Mucosa of stomach (tissue), 1 donor: ENCODE measurements at regions not wholly inside any gene's neighbourhood (a gene's known extent, or its start where the extent isn't known, plus 50 kb on each side); places are given as distances from the start of the nearest gene placed in this dataset.
"Not testable (repeated sequence)": the region's sequence is repeated elsewhere in the genome, so short reads cannot be mapped to it uniquely, and the experiment has no call there.

Experiments
- H3K27me3 ChIP-seq: one replicate; pipeline ENCODE4 v1.7.0; 2013; ENCODE audit warnings: mild to moderate bottlenecking, low read length; ENCODE audit not compliant: control insufficient read depth, insufficient read depth
- H3K36me3 ChIP-seq: one replicate; pipeline ENCODE4 v1.7.0; 2013; ENCODE audit warnings: low read length; ENCODE audit not compliant: control insufficient read depth, insufficient read depth
- H3K4me1 ChIP-seq: one replicate; pipeline ENCODE4 v1.7.0; 2013; ENCODE audit warnings: mild to moderate bottlenecking, low read length; ENCODE audit not compliant: control insufficient read depth, insufficient read depth
- H3K4me3 ChIP-seq: one replicate; pipeline ENCODE4 v1.7.0; 2013; ENCODE audit warnings: low read length
- H3K9ac ChIP-seq: one replicate; pipeline ENCODE4 v1.7.0; 2013; ENCODE audit warnings: mild to moderate bottlenecking, low read length, moderate library complexity
- H3K9me3 ChIP-seq: one replicate; pipeline ENCODE4 v1.7.0; 2013; ENCODE audit warnings: mild to moderate bottlenecking, low read length, moderate library complexity; ENCODE audit not compliant: control insufficient read depth
- donor health status: Pancreatic carcinoma.

DNA sequence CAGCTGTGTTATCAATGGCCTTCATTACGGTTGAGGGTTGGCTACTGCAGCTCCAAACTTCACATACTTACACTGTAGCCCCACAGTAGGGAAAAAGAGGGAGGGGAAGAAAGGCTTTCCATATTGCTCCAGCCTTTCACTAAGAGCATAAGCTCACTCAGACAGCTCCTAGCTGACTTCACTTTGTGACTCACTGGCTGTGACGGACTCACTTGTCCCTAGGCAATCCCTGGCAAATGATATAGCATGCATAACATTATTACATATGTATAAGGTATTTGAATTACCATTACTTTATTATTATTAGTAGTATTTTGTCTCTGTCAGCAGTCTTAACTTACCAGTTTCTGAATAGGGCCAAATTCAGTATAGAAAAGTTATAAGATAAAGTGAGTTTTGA, 350.7 kb downstream of the RMST start:
- H3K9me3 ChIP-seq: no peaks in the 10 kb centered on the region
- H3K4me3 ChIP-seq: no peak overlapping the region
- H3K4me1 ChIP-seq: no peaks in the 10 kb centered on the region
- H3K9ac ChIP-seq: no peak overlapping the region
- no peaks in the 10 kb centered on the region for H3K27me3 ChIP-seq
- no peaks in the 10 kb centered on the region for H3K36me3 ChIP-seq

- no peaks in the 10 kb centered on the region for H3K36me3 ChIP-seq
- no peak overlapping the region for H3K9ac ChIP-seq
- H3K4me1 ChIP-seq: no peaks in the 10 kb centered on the region
- H3K9me3 ChIP-seq: no peaks in the 10 kb centered on the region
- no peaks in the 10 kb centered on the region for H3K27me3 ChIP-seq
- no peak overlapping the region for H3K4me3 ChIP-seq
Measured at GRCh38 chr12:97821806-97822205, 359.2 kb downstream of the RMST start.

DNA sequence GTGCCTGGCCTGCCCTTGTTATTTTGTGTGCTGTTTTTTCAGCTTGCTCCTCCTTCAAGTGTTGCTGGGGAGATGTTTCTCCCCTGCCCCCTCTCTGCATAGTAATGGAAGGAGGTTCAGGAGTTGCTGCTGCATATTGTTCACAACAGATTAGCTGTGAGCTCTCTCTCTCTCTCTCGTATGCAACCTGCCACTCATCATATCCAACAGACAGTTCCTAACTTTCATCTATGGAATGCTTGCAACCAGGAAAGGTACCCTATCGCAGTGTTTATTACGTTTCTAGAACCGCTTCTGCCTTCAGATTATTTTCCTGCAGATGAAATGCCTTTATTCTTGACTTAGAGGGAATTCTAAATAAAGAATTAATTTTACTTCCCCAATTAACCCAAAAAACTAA, 372.9 kb downstream of the RMST start:
- no peaks in the 10 kb centered on the region for H3K27me3 ChIP-seq
- no peak overlapping the region for H3K9ac ChIP-seq
- no peaks in the 10 kb centered on the region for H3K36me3 ChIP-seq
- H3K4me3 ChIP-seq: no peak overlapping the region
- H3K4me1 ChIP-seq: no peaks in the 10 kb centered on the region
- H3K9me3 ChIP-seq: no peaks in the 10 kb centered on the region

GRCh38 chr12:97837401-97837800, 374.8 kb downstream of the RMST start:
- Histone ChIP-seq H3K9me3 (no peaks in the 10 kb centered on the region), H3K27me3 (no peaks in the 10 kb centered on the region), H3K4me1 (no peaks in the 10 kb centered on the region), H3K4me3 (no peak overlapping the region), H3K9ac (no peak overlapping the region), H3K36me3 (no peaks in the 10 kb centered on the region)

DNA sequence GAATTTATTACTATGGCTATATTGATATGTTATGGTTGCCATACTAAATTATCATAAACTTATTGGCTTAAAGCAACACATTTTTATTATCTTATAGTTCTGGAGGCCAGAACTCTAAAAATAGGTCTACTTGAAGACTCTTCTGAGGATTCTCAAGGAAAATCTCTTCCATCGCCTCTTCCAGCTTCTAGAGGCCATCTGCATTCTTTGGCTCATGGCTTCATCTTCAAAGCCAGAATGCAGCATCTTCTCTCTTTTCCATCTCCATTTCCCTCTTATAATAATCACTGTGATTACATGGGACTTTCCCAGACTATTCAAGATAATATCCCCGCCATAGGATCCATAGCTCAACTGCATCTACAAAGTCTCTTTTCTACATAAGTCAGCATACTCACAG, 385.4 kb downstream of the RMST start:
- H3K9ac ChIP-seq: no peak overlapping the region
- no peaks in the 10 kb centered on the region for H3K4me1 ChIP-seq
- H3K9me3 ChIP-seq: no peaks in the 10 kb centered on the region
- H3K27me3 ChIP-seq: no peaks in the 10 kb centered on the region
- no peak overlapping the region for H3K4me3 ChIP-seq
- H3K36me3 ChIP-seq: no peaks in the 10 kb centered on the region

GRCh38 chr12:97854477-97854876, 391.9 kb downstream of the RMST start:
- H3K9ac ChIP-seq: no peak overlapping the region
- no peak overlapping the region for H3K4me3 ChIP-seq
- H3K36me3 ChIP-seq: no peaks in the 10 kb centered on the region
- H3K27me3 ChIP-seq: no peaks in the 10 kb centered on the region
- no peaks in the 10 kb centered on the region for H3K4me1 ChIP-seq
- no peaks in the 10 kb centered on the region for H3K9me3 ChIP-seq

DNA sequence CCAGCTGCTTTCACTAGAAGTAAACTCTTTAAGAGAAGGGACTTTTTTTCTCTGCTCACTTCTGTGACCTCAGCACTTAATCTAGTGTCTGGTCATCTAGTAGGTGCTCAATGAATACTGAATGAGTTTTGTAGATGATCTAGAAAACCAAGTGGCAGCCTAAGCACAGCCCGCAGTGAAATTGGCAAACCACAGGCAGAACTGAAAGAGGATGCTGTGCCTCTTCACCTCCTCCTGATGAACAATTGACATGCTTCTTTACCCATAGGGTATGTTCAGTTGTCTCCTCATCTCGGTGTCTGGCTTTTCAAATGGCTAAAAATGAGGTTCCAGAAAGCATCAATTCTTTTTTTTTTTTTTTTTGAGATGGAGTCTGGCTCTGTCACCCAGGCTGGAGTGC, 399.5 kb downstream of the RMST start:
- Histone ChIP-seq H3K9me3 (no peaks in the 10 kb centered on the region), H3K4me3 (no peak overlapping the region), H3K27me3 (no peaks in the 10 kb centered on the region), H3K9ac (no peak overlapping the region), H3K4me1 (no peaks in the 10 kb centered on the region), H3K36me3 (no peaks in the 10 kb centered on the region)

DNA sequence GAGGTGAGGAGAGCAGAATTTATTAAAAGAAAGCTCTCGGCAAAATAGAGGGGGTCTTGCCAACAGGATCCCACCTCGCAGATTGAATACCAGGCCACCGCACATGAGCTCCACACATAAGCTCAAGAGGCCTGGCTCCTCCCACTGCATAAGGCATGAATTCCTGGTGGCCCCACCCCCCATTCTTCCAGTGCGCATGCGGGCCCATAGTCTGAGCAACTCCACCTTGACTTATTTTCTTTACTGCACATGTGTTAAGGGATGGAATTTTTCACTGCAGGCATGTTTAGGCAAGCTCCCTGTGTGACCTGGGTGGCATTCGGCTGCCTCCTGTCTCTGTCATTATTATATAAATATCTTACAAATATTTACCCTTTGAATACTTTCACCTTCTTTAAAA, 412.5 kb downstream of the RMST start:
- Histone ChIP-seq H3K36me3 (no peaks in the 10 kb centered on the region), H3K27me3 (no peaks in the 10 kb centered on the region), H3K9me3 (no peaks in the 10 kb centered on the region), H3K4me3 (no peak overlapping the region), H3K9ac (no peak overlapping the region), H3K4me1 (no peaks in the 10 kb centered on the region)

DNA sequence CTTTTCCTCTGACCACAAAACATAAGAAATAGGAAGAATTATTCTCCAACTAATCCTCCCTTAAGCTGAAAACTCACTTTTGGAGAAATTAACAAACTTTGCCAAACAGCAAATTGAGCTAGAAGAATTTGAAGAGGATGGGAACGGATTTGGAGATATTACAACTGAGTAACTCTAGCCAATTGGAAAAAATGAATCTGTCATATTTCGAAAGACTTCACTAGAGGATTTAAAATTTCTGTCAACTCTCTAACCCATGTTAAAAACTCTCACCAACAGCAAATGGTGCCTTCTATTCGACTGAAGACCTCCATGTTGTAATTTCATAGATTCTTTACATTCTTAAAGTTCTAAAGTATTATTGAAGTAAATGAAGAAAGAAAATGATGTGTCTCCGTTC, 414.2 kb downstream of the RMST start:
- Histone ChIP-seq H3K9me3 (no peaks in the 10 kb centered on the region), H3K9ac (no peak overlapping the region), H3K27me3 (no peaks in the 10 kb centered on the region), H3K36me3 (no peaks in the 10 kb centered on the region), H3K4me1 (no peaks in the 10 kb centered on the region), H3K4me3 (no peak overlapping the region)

- Histone ChIP-seq H3K9ac (no peak overlapping the region), H3K36me3 (no peaks in the 10 kb centered on the region), H3K9me3 (no peaks in the 10 kb centered on the region), H3K4me1 (no peaks in the 10 kb centered on the region), H3K27me3 (no peaks in the 10 kb centered on the region), H3K4me3 (no peak overlapping the region)
Measured at GRCh38 chr12:97877404-97877803, 414.8 kb downstream of the RMST start.

DNA sequence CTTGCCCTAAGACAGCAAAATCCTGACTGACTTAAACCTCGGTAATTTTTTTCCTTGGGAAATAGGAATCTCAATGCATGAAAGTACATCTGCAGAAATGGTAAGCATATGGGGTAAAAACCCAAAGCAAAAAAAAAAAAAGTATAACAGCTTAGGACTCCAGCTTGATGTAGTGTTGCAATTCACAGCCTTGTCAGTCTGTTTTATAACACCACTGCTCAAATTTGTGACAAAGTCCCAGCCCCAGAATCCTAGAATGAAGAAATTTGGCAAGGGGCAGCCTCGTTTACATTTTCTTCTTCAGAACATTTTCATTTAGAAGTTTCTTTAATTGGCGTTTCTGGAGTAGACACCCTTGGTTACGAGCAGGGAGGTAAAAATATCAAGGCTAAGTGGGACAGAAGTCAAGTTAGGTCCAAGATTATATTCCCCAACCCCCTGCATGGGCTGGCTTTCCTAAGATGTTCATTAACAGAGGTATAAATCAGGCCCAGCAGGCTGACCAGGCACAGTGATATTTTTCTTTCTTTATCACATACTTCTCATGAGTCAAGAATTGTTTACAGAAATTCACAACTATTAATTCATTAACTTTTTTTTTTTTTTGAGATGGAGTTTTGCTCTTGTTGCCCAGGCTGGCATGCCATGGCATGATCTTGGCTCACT, 424.0 kb downstream of the RMST start:
- Histone ChIP-seq H3K36me3 (no peaks in the 10 kb centered on the region), H3K9me3 (no peaks in the 10 kb centered on the region), H3K9ac (no peak overlapping the region), H3K27me3 (no peaks in the 10 kb centered on the region), H3K4me1 (no peaks in the 10 kb centered on the region), H3K4me3 (no peak overlapping the region)

- not testable (repeated sequence) for H3K4me3 ChIP-seq, H3K36me3 ChIP-seq, H3K27me3 ChIP-seq, H3K9ac ChIP-seq, H3K9me3 ChIP-seq, H3K4me1 ChIP-seq
Measured at GRCh38 chr12:97897881-97898280, 435.3 kb downstream of the RMST start.

DNA sequence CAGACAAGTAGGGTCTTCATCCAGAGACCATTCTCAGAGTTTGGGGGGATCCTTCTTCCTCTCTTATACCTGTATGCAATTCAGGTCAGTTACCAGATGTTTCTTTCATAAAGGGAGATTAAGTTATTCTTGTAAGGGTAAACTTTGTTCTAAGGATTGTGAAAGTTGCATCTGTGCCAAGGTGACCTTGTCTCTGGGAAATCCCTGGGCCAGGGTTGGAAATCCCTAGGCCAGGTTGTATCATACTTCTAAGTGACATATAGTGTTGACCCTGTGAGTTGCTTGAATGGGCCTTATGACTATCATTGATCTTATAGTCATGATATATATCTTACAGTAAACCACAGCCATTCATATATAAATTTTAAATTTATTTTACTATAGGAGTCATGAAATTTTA, 436.9 kb downstream of the RMST start:
- Histone ChIP-seq H3K36me3 (no peaks in the 10 kb centered on the region), H3K9me3 (no peaks in the 10 kb centered on the region), H3K4me1 (no peaks in the 10 kb centered on the region), H3K4me3 (no peak overlapping the region), H3K9ac (no peak overlapping the region), H3K27me3 (no peaks in the 10 kb centered on the region)
